GM21825 (cell line): ENCODE measurements at regions not wholly inside any gene's neighbourhood (a gene's known extent, or its start where the extent isn't known, plus 50 kb on each side); places are given as distances from the start of the nearest gene placed in this dataset.

Experiments
- ATAC-seq: cut with Tn5 transposase; IDR thresholded peaks from one replicate; pipeline ENCODE4 v1.9.1; 2021; ENCODE audit warnings: mild to moderate bottlenecking, moderate library complexity; ENCODE audit not compliant: unreplicated experiment

DNA sequence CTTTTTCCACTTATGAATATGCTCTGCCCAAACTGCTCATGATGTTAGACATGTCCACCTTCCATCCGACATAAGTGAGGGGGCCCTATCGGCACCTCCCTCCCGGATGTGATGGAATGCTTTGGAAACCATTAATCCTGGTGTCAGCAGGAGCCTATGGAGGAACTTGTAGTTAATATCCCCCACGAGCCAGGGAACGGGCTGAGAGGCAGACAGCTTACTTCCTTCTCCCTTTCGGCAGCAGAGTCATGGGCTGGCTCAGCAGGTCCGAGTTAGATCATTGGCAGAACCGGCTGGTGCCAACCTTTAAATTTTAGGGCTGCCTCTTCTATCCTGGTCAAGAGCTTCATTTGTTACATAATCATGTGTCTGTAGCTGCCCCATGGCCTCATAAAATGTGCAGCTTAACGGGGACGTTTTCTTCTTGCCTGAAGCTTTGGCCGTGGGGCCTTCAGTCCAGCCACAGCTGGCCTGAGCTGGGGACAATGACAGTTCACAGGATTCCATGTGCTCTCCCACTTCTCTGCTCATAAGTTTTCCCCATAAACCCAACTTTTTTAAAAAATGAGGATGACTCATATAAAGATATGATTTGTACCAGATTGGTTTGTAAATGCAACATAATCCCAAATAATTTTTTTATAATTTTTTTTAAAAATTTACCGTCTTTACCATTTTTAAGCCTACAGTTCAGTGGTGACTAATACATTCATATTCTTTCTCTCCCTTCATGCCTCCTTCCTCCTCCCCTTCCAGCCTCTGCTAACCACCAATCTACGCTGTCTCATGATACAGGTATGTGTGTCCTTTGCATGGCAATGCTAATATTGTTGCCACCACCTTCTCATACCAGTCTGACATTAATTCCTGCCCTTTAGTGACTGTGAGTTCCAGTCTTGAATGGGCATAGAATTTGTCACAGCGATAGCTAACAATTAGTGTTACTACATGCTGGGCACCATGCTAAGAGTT, 62.2 kb upstream of the RGMA start:
- ATAC-seq: no peak

GRCh38 chr15:93146601-93147000, 57.6 kb upstream of the RGMA start:
- no peak for ATAC-seq

DNA sequence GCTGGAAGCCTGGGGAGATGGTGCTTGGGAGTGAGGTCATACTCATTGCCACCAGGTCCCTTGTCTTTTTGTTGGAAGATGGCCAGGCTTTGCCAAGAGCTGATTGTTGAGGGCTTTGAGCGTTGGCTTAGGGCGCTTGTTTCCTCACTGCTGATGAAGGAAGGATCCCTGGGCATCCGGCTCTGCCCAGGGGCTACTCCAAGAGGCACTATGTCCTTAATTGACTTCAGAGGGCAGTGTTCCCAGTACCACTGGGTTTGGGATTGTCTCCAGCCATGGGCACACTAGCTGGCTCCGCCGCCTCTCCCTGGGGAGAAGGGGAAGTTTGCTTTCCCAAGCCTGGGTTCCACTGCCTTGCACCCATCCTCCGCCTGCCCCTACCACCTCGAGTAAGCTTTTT, 57.2 kb upstream of the RGMA start:
- ATAC-seq: no peak

DNA sequence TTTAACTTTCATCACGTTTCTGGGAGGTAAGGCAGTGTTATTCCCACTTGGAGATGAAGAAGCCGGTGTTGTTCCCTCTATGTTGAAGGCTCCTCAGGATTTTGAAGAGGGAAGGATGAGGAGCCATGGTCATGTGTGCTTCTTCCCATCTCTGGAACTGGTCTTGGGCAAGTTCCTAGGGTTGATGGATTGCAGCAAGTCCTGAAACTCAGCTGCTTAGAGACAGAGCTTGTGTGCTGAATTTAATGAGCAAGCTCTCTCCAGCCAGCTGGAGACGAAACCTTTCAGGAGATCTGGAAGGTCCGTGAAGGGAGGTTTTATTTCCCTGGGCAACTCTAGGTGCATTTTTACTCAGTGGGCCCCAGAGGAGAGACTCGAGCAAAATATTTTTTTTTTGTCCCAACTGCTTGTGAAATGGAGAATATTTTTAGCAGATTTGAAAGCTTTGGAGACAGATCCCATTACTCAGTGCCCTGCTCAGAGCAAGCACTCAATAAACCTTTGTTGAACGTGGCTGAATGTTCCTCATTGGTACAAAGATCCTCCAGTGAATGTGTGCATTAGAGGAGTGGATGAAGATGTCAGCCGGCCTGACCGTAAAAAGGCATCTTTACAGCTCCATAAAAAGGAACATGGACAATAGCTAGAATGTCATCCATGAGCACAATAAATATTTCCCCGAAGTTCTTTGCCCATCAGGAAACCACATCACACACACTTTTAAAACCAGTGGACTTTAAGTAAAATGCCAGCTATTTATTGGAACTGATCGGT, 55.6 kb upstream of the RGMA start:
- ATAC-seq: no peak

- no peak for ATAC-seq
Measured at GRCh38 chr15:93143186-93143585, 54.2 kb upstream of the RGMA start.

DNA sequence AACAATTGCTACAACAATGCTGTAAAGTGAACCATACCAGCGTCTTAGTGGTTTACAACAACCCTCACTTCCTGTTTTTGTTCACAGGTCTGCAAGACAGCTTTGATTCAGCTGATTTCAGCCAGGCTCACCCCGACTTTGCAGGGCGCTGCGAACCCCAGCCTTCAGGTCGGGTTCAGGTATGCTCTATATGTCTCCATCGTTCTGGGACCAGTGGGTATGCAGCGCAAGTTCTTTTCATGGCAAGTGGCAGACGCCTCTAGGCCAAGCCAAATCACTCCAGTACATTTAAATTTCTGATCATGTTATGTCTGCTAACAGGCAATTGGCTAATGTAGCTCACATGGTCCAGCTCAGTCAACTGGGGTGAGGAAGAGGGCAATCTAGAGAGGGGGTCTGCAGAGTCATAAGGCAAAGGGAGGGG, 52.4 kb upstream of the RGMA start:
- ATAC-seq: no peak

DNA sequence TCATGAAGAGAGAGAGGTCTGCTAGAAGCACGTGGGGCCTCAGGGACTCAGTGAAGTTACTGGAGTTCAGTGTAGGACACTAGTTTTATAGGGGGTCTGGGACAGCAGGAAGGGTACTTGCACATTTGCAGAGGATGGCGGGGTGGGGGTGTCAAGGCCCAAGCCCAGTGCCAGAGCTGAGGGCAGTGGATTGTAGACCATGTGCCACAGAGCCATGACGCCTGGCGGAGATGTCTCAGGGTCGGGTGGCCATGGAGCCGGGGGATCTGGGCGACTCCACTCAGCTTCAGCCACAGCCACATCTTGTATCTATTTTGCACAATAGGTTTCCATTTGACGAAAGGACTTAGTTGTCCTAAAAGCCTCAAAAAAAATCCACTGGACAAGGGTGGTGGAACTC, 50.4 kb upstream of the RGMA start:
- no peak for ATAC-seq

GRCh38 chr15:93138681-93139250, 49.8 kb upstream of the RGMA start:
- no peak for ATAC-seq
